CD4-positive, alpha-beta T cell treated with Interleukin-10 for 1 hour (primary cell): ENCODE measurements at regions not wholly inside any gene's neighbourhood (a gene's known extent, or its start where the extent isn't known, plus 50 kb on each side); places are given as distances from the start of the nearest gene placed in this dataset.

Experiments
- DNase-seq: peaks from one replicate; pipeline ENCODE4 v3.0.0-alpha.2; 2020

DNA sequence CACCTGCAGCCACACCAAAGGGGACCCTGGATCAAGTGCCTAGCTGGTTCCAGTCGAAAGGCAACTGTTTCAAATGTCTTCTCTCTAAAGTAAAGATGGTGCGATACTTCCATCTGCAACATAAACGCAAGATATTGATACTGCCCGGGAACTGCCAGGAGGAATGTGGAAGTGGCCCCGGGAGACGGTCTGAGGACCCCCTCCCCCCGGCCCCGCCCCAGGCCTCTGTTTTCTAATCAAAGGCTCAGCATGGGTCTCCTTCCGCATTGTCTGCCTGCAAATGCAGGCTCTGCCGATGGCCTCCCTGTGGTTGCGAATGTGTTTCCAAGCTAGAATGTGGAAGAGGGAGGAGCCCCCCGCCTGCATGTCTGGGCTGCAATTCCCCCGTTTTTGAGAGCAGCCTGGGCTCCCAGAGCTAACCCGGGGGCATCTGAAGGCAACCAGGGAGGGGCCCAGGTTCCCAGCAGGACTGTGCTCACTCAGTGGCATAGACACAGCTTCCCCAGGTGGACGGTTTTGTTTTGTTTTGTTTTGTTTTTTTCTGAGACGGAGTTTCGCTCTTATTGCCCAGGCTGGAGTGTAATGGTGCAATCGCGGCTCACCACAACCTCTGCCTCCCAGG is 223.9 kb upstream of the PPP2R2D start:
- DNase-seq, result no peak

GRCh38 chr10:131677671-131678070 is 223.1 kb upstream of the PPP2R2D start:
- DNase-seq, result no peak

GRCh38 chr10:131678171-131678570 is 222.6 kb upstream of the PPP2R2D start:
- no peak for DNase-seq

GRCh38 chr10:131678613-131679012 is 222.2 kb upstream of the PPP2R2D start:
- DNase-seq, result no peak

DNA sequence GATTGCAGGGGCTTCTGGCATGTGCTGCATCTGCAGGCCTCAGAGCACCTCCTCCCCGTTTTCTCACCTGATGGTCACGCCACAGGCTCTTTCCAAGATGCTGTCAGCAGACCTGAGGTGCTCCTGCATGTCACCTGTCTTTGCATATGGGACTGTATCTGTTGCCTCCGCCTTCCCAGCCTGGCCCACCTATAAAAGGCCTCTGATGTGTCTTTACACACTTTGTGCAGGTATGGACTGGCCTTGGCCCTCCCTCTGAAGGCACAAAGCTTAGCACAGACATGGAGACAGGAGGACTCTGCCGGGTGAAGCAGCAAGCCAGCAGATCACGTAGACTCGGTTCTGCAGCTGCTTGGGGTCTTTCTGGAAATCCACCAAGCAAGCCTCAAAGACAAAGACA is 220.9 kb upstream of the PPP2R2D start:
- DNase-seq, result no peak

DNA sequence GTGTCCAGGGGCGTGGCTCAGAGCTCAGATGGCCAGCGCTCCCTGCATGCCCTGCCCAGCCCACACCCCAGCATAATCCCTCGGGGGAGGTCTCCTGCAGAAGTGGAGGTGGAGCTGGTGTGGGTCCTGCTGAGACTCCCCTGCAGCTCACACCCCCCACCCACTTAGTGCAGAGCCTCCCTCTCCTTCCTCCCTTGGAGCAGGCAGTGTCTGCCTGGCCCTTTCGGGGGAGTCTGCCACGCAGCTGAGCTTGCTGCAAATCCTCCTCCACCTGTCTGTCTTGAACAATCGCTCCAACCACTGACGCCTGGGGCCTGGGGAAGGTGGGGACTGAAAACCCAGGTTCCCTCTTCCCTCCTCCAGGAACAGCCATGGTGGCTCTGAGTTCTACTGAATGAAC is 219.7 kb upstream of the PPP2R2D start:
- no peak for DNase-seq

DNA sequence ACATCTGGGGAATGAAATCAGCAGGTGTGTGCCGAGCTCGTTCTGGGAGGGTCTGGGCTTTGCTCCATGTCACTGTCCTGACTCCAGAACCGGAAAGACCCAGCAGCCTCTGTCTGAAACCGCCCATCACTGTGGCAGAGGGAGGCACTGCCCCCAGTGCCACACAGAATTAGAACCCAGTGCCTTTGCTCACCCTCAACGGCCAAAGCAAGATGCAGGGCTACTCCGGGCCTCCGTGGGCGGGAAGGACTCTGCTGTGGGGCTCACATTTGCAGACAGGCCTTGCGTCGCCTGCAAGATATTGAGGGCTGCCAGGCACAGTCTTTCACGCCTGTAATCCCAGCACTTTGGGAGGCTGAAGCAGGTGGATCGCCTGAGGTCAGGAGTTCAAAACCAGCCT is 219.2 kb upstream of the PPP2R2D start:
- DNase-seq, result no peak

DNA sequence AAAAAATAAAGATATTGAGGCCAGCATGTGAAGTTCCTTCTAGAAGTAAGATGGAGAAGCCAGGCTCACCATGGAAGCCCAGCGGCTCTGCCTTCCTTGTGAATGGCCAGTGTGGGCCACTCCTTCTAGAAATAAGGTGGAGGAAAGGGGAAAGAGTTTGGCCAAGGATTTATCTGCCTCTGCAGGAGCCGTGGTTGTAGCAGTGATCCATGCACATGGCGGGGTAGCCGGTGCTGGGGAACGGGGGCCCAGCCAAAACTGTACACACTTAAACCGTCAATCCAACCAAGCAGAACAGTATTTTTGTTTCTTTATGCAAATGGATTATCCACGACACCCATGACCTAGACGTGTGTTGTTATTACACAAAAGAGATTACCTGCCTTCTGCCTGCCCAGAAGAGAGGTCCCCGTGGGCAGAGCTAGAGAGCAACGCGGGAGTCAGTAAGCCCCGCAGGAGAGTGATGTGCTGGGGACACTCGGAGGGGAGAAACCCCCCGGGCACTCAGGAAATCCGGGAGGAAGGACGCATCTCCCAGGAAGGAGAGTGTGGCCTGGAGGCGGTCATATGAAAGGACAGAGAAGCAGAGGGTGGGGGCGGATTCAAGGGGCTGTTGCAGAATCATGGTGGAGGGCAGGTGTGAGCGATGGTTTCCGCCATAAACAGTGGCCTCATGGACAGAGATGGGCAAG is 218.4 kb upstream of the PPP2R2D start:
- DNase-seq, result no peak

DNA sequence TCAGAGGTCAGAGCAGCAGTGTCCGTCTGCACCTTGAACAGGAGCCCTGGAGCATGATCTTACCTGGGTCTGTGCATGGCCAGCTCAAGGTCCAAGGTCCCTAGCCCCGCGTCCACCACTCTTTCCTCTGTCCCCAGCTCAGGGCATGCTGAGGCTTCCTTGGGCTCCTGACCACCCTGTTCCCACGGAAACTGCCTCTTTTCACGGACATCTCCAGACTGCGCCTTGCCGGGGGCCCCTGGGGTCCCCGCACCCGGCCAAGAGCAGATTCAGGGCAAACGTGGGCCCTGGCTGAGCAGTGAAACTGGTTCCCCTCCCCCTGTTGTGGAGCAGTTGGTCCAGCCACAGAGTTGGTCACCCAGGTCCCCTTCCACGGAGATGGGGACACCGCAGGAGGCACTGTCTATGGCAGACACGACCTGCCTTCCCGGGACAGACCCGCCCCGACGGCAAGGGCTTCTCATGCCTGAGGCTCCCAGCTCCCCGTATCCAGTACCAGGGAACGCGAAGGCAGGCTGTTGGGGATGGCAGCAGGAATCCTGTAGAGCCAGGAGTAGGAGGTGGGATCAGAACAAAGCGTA is 217.4 kb upstream of the PPP2R2D start:
- no peak for DNase-seq

GRCh38 chr10:131683941-131684340 is 216.9 kb upstream of the PPP2R2D start:
- DNase-seq, result no peak

- no peak for DNase-seq
These were observed 215.8 kb upstream of the PPP2R2D start for GRCh38 chr10:131685007-131685406.

- DNase-seq, result no peak
These were observed 215.2 kb upstream of the PPP2R2D start for GRCh38 chr10:131685576-131685975.

DNA sequence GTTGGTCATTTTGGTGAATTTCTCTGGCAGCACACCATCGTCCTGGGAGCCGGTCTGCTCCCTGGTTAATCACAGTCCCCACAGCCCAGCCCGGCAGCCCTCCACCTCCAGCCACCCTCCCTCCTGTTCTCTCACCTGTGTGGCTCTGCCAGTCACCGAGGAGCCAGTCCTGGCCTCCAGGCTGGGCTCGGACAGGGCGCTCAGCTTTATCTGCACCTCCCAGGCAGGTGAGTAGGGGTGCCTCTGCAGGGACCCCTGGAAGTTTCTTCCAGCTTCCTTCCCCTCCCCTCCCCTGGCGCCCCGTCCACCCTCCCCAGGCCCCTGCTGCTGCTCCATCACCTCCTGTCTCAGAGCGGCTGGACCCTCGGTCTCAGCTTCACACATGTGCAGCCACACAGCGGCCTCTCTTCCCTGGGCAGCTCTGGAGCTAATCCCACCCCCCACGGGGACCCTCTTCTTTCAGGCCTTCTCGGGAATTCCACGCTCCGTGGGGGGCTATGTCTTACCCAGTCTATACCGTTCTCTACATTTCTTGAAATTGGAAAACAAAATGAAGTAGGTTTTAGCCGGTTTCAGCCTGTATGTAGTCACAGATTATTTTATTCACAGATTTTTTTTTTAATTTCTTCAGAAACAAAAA is 213.9 kb upstream of the PPP2R2D start:
- DNase-seq, result no peak

- no peak for DNase-seq
These were observed 212.5 kb upstream of the PPP2R2D start for GRCh38 chr10:131688304-131688703.

DNA sequence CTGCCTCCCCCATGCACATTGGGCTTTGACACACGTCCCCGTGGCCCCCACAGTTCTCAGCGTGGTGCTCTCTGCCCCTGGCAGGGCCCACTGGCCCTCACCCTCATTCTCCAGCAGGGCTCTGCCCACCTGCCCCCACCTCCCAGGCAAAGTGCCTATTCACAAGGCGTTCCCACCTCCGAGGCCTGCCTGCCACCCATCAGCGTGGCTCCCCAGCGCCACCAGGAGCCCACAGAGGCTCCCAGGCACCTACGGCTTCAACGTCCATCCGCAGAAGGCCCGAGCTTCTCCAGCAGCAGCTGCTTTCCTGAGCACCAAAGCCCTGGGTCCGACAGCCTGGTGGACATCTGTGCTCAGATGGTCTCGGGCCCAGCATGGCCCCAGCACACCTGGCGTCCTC is 211.8 kb upstream of the PPP2R2D start:
- no peak for DNase-seq

- no peak for DNase-seq
These were observed 211.3 kb upstream of the PPP2R2D start for GRCh38 chr10:131689486-131689885.

DNA sequence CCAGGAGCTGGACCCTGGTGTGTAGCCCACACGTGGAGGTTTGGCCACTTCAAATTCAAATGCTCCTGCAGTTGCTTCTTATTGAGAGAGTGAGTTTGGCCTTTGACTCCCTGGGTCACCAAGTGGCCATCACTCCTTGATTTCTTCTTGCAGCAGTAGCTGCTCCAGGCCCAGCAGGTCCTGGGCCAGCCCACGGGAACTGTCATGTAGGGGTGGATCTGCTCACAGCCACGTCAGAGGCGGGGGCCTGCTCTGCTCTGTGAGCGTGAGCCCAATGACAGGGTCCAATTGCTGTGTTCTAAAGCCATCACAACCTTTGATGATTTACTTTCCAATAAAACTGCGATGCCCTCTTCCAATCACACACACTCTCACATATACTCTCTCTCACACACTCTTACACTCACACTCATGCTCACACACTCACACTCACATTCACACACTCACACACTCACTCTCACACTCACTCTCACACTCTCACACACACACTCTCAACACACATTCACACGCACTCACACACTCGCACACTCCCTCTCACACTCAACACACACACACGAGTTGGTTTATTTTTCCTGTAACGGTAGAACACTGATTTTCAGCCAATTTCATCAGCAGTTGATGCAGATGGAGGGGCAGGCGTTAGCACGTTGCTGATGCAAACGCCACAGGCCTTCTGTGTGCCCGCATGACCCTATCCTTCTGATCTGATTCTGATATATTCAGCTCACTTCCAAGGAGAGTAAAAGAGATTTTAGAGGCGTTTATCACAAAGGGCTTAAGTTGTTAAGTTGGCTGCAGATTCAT is 210.7 kb upstream of the PPP2R2D start:
- no peak for DNase-seq

DNA sequence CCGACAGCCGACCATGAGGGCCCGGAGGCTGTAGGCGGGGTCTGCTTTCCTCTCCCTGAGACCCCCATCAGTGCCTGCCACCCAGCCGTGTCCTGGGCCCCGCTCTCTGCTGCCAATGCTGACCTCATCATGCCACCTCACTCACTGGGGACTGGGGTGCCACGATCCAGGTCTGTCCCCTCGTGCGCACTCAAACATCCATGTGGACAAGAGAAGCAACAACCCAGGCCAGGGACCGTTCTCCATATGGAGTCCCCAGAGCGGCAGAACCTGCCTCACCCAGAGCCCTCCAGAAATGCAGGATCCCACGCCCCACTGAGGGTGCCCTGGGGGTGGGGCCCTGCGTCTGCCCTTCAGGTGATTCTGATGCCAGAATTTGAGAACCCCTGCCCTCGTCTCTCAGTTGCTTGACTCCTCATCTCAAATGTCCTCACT is 210.0 kb upstream of the PPP2R2D start:
- DNase-seq, result no peak

- DNase-seq, result no peak
These were observed 209.2 kb upstream of the PPP2R2D start for GRCh38 chr10:131691481-131692090.

- DNase-seq, result no peak
These were observed 208.6 kb upstream of the PPP2R2D start for GRCh38 chr10:131692176-131692575.

DNA sequence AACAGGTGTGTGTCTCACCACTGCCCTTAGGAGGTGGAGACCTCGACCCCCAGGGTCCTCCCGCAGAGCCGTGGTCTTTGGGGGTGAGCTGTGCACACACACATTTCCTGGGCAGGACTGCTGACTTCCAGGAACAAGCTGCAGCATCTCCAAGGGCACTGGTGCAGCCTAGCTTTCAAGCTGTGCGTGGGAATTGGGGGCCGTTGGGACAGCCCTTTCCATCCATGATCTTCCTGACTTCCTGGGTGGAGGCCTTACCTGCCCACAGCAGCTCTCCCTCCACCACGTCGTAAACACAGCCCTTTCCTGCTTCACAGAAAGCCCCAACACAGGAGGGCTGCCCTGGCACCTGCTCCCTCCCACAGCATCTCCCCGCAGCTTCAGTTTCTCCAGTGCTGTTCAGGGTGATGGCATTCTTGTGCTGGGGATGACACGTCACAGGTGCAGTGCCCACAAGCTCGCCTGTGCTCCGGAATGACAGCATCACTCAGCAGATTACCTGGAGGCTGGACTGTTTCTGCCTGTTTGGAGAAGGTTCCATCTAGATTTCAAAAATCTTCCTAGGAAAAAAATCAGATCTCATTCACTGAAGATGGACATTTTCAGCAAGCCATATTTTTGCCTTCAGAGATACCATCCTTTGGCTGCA is 208.0 kb upstream of the PPP2R2D start:
- DNase-seq, result no peak

GRCh38 chr10:131693766-131694165 is 207.0 kb upstream of the PPP2R2D start:
- DNase-seq, result no peak
